ENCODE measurements at regions not wholly inside any gene's neighbourhood (a gene's known extent, or its start where the extent isn't known, plus 50 kb on each side); places are given as distances from the start of the nearest gene placed in this dataset.
"Not testable (repeated sequence)": the region's sequence is repeated elsewhere in the genome, so short reads cannot be mapped to it uniquely, and the experiment has no call there.

- Histone ChIP-seq H3K4me2 (ENCODE audit: low read depth, low read length) (no peak overlapping the region), H3K4me1 (ENCODE audit: low read length) (peaks cover 20% of the 10 kb centered on the region), H3K9me3 (replicated peaks; ENCODE audit: insufficient read depth, low read length) (no peaks in the 10 kb centered on the region), H3K79me2 (ENCODE audit: low read length) (no peaks in the 10 kb centered on the region), H2AFZ (ENCODE audit: low read length) (no peak overlapping the region), H3K4me3 (ENCODE audit: low read length) (no peak overlapping the region), H3K36me3 (replicated peaks; ENCODE audit: insufficient read depth, low read length) (no peaks in the 10 kb centered on the region), H3F3A (ENCODE audit: insufficient read depth, low read length) (peaks cover 11% of the 10 kb centered on the region), H4K20me1 (ENCODE audit: insufficient read depth, low read length) (no peaks in the 10 kb centered on the region), H3K9me2 (replicated peaks; ENCODE audit: insufficient read depth, low read length) (no peaks in the 10 kb centered on the region), H3K27ac (ENCODE audit: low read length) (no peak overlapping the region), H3K9ac (ENCODE audit: low read length) (no peak overlapping the region), H3K27me3 (replicated peaks; ENCODE audit: insufficient read depth, low read length) (no peaks in the 10 kb centered on the region)
- TF ChIP-seq CTCF (IDR thresholded peaks at IDR 0.05; ENCODE audit: low read length) (no peak), EZH2 (optimal IDR thresholded peaks at IDR 0.05; ENCODE audit: low read depth, low read length) (no peak), EZH2phosphoT487 (IDR thresholded peaks at IDR 0.05; ENCODE audit: low read length) (no peak)
- no peak for DNase-seq
Observed at GRCh38 chr21:35713914-35714313, 346.4 kb downstream of the SETD4 start.

- no peak overlapping the region for H3K4me3 ChIP-seq (ENCODE audit: low read length)
- H3K4me1 ChIP-seq (ENCODE audit: low read length), result peaks cover 20% of the 10 kb centered on the region
- no peaks in the 10 kb centered on the region for H3K9me2 ChIP-seq (replicated peaks; ENCODE audit: insufficient read depth, low read length)
- no peak for TF ChIP-seq CTCF (IDR thresholded peaks at IDR 0.05; ENCODE audit: low read length)
- TF ChIP-seq EZH2 (optimal IDR thresholded peaks at IDR 0.05; ENCODE audit: low read depth, low read length), result no peak
- peaks cover 11% of the 10 kb centered on the region for H3F3A ChIP-seq (ENCODE audit: insufficient read depth, low read length)
- H3K4me2 ChIP-seq (ENCODE audit: low read depth, low read length), result peak overlapping the region; percentile 20; the same call in 1 of the 2 replicates
- H3K9ac ChIP-seq (ENCODE audit: low read length), result no peak overlapping the region
- no peaks in the 10 kb centered on the region for H4K20me1 ChIP-seq (ENCODE audit: insufficient read depth, low read length)
- no peaks in the 10 kb centered on the region for H3K79me2 ChIP-seq (ENCODE audit: low read length)
- no peaks in the 10 kb centered on the region for H3K27me3 ChIP-seq (replicated peaks; ENCODE audit: insufficient read depth, low read length)
- H2AFZ ChIP-seq (ENCODE audit: low read length), result no peak overlapping the region
- no peaks in the 10 kb centered on the region for H3K9me3 ChIP-seq (replicated peaks; ENCODE audit: insufficient read depth, low read length)
- no peaks in the 10 kb centered on the region for H3K36me3 ChIP-seq (replicated peaks; ENCODE audit: insufficient read depth, low read length)
- peak; percentile 93 for DNase-seq
- peak overlapping the region; percentile 17; the same call in 1 of the 2 replicates for H3K27ac ChIP-seq (ENCODE audit: low read length)
Observed at GRCh38 chr21:35711661-35712060, 348.7 kb downstream of the SETD4 start.

- Histone ChIP-seq H3K4me2 (ENCODE audit: low read depth, low read length) (peak overlapping the region; percentile 20; the same call in 1 of the 2 replicates), H2AFZ (ENCODE audit: low read length) (no peak overlapping the region), H3K9me3 (replicated peaks; ENCODE audit: insufficient read depth, low read length) (no peaks in the 10 kb centered on the region), H3K79me2 (ENCODE audit: low read length) (no peaks in the 10 kb centered on the region), H3F3A (ENCODE audit: insufficient read depth, low read length) (peaks cover 11% of the 10 kb centered on the region), H4K20me1 (ENCODE audit: insufficient read depth, low read length) (no peaks in the 10 kb centered on the region), H3K4me1 (ENCODE audit: low read length) (peaks cover 20% of the 10 kb centered on the region), H3K9ac (ENCODE audit: low read length) (no peak overlapping the region), H3K4me3 (ENCODE audit: low read length) (no peak overlapping the region), H3K9me2 (replicated peaks; ENCODE audit: insufficient read depth, low read length) (no peaks in the 10 kb centered on the region), H3K36me3 (replicated peaks; ENCODE audit: insufficient read depth, low read length) (no peaks in the 10 kb centered on the region), H3K27ac (ENCODE audit: low read length) (peak overlapping the region; percentile 17; the same call in 1 of the 2 replicates), H3K27me3 (replicated peaks; ENCODE audit: insufficient read depth, low read length) (no peaks in the 10 kb centered on the region)
- no peak for TF ChIP-seq EZH2phosphoT487 (IDR thresholded peaks at IDR 0.05; ENCODE audit: low read length)
- no peak for TF ChIP-seq EZH2 (optimal IDR thresholded peaks at IDR 0.05; ENCODE audit: low read depth, low read length)
- no peak for TF ChIP-seq CTCF (IDR thresholded peaks at IDR 0.05; ENCODE audit: low read length)
- no peak for DNase-seq
Observed at GRCh38 chr21:35711213-35711612, 349.1 kb downstream of the SETD4 start.

- H3K4me2 ChIP-seq (ENCODE audit: low read depth, low read length); H3K9ac ChIP-seq (ENCODE audit: low read length); H3K27me3 ChIP-seq (replicated peaks; ENCODE audit: insufficient read depth, low read length); H3K36me3 ChIP-seq (replicated peaks; ENCODE audit: insufficient read depth, low read length); H3K79me2 ChIP-seq (ENCODE audit: low read length); H3K27ac ChIP-seq (ENCODE audit: low read length); H4K20me1 ChIP-seq (ENCODE audit: insufficient read depth, low read length); H2AFZ ChIP-seq (ENCODE audit: low read length); H3K4me3 ChIP-seq (ENCODE audit: low read length); H3K9me2 ChIP-seq (replicated peaks; ENCODE audit: insufficient read depth, low read length); H3K9me3 ChIP-seq (replicated peaks; ENCODE audit: insufficient read depth, low read length); DNase-seq: not testable (repeated sequence)
- Histone ChIP-seq H3K4me1 (ENCODE audit: low read length) (peaks cover 20% of the 10 kb centered on the region), H3F3A (ENCODE audit: insufficient read depth, low read length) (peaks cover 11% of the 10 kb centered on the region)
Observed at GRCh38 chr21:35709990-35710389, 350.3 kb downstream of the SETD4 start.
